Activated B cell treated with CpG ODN at 0.5 μM for 24 hours (primary cell): ENCODE measurements at regions not wholly inside any gene's neighbourhood (a gene's known extent, or its start where the extent isn't known, plus 50 kb on each side); places are given as distances from the start of the nearest gene placed in this dataset.

ENCODE experiments used
- ATAC-seq: fragments of 200-7000 bp; cut with Tn5 transposase; one replicate; pipeline ENCODE4 v1.10.0; 2021; ENCODE audit warnings: low read depth, mild to moderate bottlenecking, moderate library complexity
- CTCF ChIA-PET: fragments of 350-600 bp; sonication (Branson Sonifier 250); formaldehyde crosslinking; loops from one replicate; lab custom pipeline; 2021; ENCODE audit warnings: antibody characterized with exemption; lab: Charles Lee
- POLR2A ChIA-PET: fragments of 350-600 bp; sonication (Branson Sonifier 250); formaldehyde crosslinking; loops from one replicate; lab custom pipeline; 2021; ENCODE audit warnings: antibody characterized with exemption; lab: Charles Lee
- DNase-seq: peaks from one replicate; pipeline ENCODE4 v3.0.0; 2022
- H3K27ac Mint-ChIP-seq: one replicate; pipeline ENCODE4 v1.8.0; 2020; ENCODE audit warnings: mixed read lengths
- H3K27me3 Mint-ChIP-seq: one replicate; pipeline ENCODE4 v1.8.0; 2021; ENCODE audit warnings: mixed read lengths
- H3K36me3 Mint-ChIP-seq: one replicate; pipeline ENCODE4 v1.8.0; 2021; ENCODE audit warnings: low read depth, mixed read lengths
- H3K4me1 Mint-ChIP-seq: one replicate; pipeline ENCODE4 v1.8.0; 2021; ENCODE audit warnings: mixed read lengths
- H3K4me3 Mint-ChIP-seq: one replicate; pipeline ENCODE4 v1.8.0; 2020; ENCODE audit warnings: mild to moderate bottlenecking, mixed read lengths
- H3K9me3 Mint-ChIP-seq: one replicate; pipeline ENCODE4 v1.8.0; 2020; ENCODE audit warnings: mixed read lengths
- CTCF ChIP-seq: fragments of 200-600 bp; IDR thresholded peaks from one replicate; pipeline ENCODE4 v1.8.0; 2022; ENCODE audit warnings: antibody characterized with exemption, mild to moderate bottlenecking
- intact Hi-C: fragments of 100-400 bp; cut with micrococcal nuclease; formaldehyde crosslinking; loops from one replicate; pipeline ENCODE4 v1.15.1; 2024

DNA sequence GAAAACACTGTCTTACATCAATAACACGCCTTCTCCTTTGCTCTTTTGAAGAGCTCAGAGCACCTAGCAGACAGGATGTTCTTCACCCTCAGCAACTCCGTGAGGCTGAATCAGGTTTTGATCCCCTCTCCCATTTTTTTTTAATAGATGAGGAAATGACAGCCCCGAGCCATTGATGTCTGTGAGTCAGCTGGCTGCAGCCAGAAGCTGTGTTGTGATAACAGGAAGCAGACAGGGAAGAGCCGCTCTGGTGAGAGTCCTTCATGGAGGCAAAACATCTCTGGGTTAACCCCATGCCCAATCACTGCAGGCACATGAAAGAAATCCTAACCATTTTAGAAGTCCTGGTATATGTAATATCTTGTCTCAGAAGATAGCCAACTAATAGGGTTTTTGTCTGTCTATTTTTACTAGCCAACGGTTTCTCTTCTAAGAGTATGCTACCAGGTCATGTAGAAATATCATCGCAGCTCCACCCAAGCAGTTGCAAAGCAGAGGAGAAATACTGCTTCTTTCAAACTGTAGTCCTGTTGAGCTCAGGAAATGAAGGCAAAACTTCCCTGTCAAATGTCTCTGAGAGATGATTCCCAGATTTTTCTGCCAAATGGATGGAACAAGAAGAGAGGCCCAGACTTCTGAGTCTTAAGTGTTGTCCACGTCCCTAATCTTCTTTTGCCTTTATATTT lies 568.9 kb downstream of the CCDC171 start:
- ChIA-PET CTCF (no interaction called here), POLR2A (no interaction called here)
- H3K27me3 Mint-ChIP-seq = no peaks in the 10 kb centered on the region
- no peak overlapping the region for H3K27ac Mint-ChIP-seq
- no peaks in the 10 kb centered on the region for H3K4me1 Mint-ChIP-seq
- no peaks in the 10 kb centered on the region for H3K9me3 Mint-ChIP-seq
- DNase-seq = no peak
- TF ChIP-seq CTCF = no peak
- intact Hi-C loops = no loop called here
- no peak overlapping the region for H3K4me3 Mint-ChIP-seq
- H3K36me3 Mint-ChIP-seq = no peaks in the 10 kb centered on the region
- no peak for ATAC-seq

DNA sequence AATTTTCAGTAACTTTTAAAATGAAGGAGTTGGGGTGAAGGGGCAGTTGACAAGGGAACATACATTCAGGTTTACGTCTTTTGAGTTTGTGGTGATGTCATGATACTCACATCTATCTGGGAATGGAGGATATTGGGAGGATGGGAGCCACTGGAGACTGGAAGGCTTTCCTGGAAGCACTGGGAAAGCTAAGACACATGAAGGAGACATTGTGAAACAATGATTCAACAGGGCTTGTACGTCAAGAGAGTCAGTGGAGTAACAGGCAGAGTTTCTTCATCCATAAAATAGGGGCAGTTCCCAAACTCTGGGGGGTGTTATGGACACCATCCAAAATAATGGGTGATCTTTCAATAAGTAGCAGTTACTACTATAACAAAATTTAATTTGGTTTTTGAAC lies 572.8 kb downstream of the CCDC171 start:
- Mint-ChIP-seq H3K36me3 (no peaks in the 10 kb centered on the region), H3K27ac (no peak overlapping the region), H3K4me1 (no peaks in the 10 kb centered on the region), H3K4me3 (no peak overlapping the region), H3K27me3 (no peaks in the 10 kb centered on the region), H3K9me3 (peaks cover 2% of the 10 kb centered on the region)
- no peak for DNase-seq
- ChIA-PET CTCF (no interaction called here), POLR2A (no interaction called here)
- no peak for TF ChIP-seq CTCF
- intact Hi-C loops = no loop called here
- ATAC-seq = no peak

DNA sequence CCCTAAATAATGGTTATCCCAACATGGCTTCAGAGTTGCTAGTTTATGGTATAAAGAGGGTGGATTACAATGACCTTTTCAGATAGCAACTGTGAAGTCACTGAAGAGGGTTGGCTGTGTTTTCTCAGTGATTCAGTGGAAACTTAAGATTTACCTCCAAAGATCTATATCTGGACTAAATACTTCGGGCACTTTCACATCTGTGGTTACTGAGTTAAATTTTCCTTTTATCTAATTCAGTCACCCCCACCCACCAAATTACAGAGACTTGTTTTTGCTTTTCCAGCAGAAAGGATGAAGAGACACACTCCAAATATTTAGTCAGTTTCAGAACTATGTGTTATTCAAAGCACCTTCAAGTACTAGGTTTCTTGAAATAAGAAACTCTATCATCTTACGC lies 573.2 kb downstream of the CCDC171 start:
- Mint-ChIP-seq H3K9me3 (peaks cover 2% of the 10 kb centered on the region), H3K27me3 (no peaks in the 10 kb centered on the region), H3K4me3 (no peak overlapping the region), H3K36me3 (no peaks in the 10 kb centered on the region), H3K27ac (no peak overlapping the region), H3K4me1 (no peaks in the 10 kb centered on the region)
- ChIA-PET POLR2A (no interaction called here), CTCF (no interaction called here)
- ATAC-seq (no peak), DNase-seq (no peak)
- TF ChIP-seq CTCF = no peak
- intact Hi-C loops = no loop called here

DNA sequence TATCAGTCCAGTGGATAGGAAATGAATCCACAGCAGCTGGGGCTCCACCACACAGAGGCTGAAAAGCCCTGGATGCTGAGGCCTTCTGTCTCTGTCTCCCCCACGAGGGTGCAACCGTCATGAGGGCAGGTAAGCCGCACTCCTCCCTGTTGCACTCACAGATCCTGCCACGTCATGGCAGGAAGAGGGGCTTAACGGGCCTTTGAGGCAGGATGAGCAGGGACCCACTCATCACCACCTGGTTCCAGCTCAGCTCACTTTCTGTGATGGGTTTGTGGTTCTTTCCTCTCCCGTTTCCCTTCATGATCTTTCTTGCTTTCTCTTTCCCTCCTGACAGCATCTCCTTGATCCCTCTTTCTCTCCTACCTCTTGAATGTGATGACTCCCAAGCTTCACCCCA lies 575.2 kb downstream of the CCDC171 start:
- H3K27ac Mint-ChIP-seq = no peak overlapping the region
- no peak for TF ChIP-seq CTCF
- DNase-seq = no peak
- ATAC-seq = no peak
- H3K27me3 Mint-ChIP-seq = no peaks in the 10 kb centered on the region
- ChIA-PET POLR2A (no interaction called here), CTCF (no interaction called here)
- no peak overlapping the region for H3K4me3 Mint-ChIP-seq
- H3K9me3 Mint-ChIP-seq = peaks cover 2% of the 10 kb centered on the region
- H3K36me3 Mint-ChIP-seq = no peaks in the 10 kb centered on the region
- no peaks in the 10 kb centered on the region for H3K4me1 Mint-ChIP-seq
- intact Hi-C loops = no loop called here

DNA sequence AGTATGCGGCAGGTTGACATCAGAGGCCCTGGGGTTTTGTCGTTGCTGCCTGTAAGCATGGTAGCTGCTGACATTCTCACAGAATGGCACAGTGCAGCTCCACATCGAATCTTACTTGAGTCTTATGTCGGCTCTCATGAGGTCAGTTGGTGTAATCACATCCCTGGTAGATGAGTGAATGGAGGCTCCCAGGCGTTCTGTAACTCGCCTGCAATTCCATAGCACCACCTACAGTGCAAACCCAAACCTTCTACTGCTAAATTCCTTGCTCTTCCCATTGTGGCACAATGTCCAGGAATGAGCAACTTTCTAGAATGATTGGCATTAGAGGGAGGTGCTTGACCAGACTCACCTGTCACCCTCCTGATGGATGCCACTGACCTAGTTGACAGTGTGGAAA lies 578.4 kb downstream of the CCDC171 start:
- Mint-ChIP-seq H3K27ac (no peak overlapping the region), H3K36me3 (no peaks in the 10 kb centered on the region), H3K27me3 (peaks cover 2% of the 10 kb centered on the region), H3K4me1 (no peaks in the 10 kb centered on the region), H3K4me3 (no peak overlapping the region), H3K9me3 (peaks cover 2% of the 10 kb centered on the region)
- CTCF ChIA-PET = no interaction called here
- POLR2A ChIA-PET = no interaction called here
- intact Hi-C loops = no loop called here
- ATAC-seq = no peak
- DNase-seq = no peak
- no peak for TF ChIP-seq CTCF
